A549 (cell line): ENCODE measurements at regions not wholly inside any gene's neighbourhood (a gene's known extent, or its start where the extent isn't known, plus 50 kb on each side); places are given as distances from the start of the nearest gene placed in this dataset.

Source experiments
- EP300 ChIP-seq, 2 experiments: fragments of >200 bp; sonication (Bioruptor Twin); formaldehyde crosslinking; IDR thresholded peaks; 2 replicates in 1 of 2; 3 replicates in 1 of 2; pipeline ENCODE4 v1.6.1; 2016 to 2017
- FOSL2 ChIP-seq, 2 experiments: fragments of 450-650 bp in 1 of 2; fragments of >200 bp in 1 of 2; sonication (Bioruptor Twin) in 1 of 2; formaldehyde crosslinking; IDR thresholded peaks; 2 replicates each; pipeline versions ENCODE4 v1.5.0 to v1.6.1; 2016 to 2020; ENCODE audit warnings: mild to moderate bottlenecking in 1 of 2, moderate library complexity in 1 of 2
- MYC ChIP-seq: IDR thresholded peaks from 2 replicates; pipeline ENCODE4 v1.6.1; 2012; ENCODE audit warnings: mild to moderate bottlenecking, inconsistent platforms, low read length, improper control_type of control experiment, borderline replicate concordance
- NFE2L2 ChIP-seq: fragments of 150-350 bp; conservative IDR thresholded peaks from 2 replicates; pipeline ENCODE4 v1.6.1; 2014; ENCODE audit warnings: low read length
- PHF8 ChIP-seq: fragments of 200-600 bp; sonication (generic); IDR thresholded peaks from 2 replicates; pipeline ENCODE4 v1.6.1; 2016; ENCODE audit warnings: low read depth, mild to moderate bottlenecking, antibody characterized with exemption, moderate library complexity, borderline replicate concordance
- POLR2A ChIP-seq: IDR thresholded peaks from 2 replicates; pipeline ENCODE4 v1.6.1; 2012; ENCODE audit warnings: mild to moderate bottlenecking, low read length
- TFCP2L1 ChIP-seq: fragments of 250-450 bp; sonication (Bioruptor Pico); IDR thresholded peaks from 2 replicates; pipeline ENCODE4 v1.5.0; 2021; ENCODE audit warnings: mild to moderate bottlenecking
- TF ChIP-seq, protein P1 (sequence below): fragments of >200 bp; sonication (Bioruptor Twin); formaldehyde crosslinking; IDR thresholded peaks from 3 replicates; pipeline ENCODE4 v1.5.1; 2016
- TF ChIP-seq, protein P2 (sequence below): fragments of 200-600 bp; sonication (generic); IDR thresholded peaks from 2 replicates; pipeline ENCODE4 v1.6.1; 2016; ENCODE audit warnings: antibody characterized with exemption, mild to moderate bottlenecking, moderate library complexity

DNA sequence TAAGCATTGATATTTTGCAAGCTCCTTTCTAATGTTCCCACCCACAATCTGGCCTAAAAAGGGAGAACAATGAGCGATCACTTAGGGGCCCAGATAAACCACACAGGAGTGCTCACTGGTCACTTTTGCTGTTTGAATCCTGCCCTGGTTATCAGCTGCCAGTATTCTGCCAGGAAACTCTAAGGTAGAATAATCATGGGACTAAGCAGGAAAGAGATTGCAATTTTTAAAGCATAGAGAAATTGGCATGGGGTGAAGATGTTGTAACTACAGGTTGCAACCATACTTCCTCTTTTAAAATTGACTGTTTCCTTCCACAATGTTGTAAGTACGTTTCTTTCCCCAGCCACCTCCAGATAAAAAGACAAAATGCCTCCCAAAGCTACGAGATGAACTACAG lies 251.2 kb upstream of the CDH11 start:
- TF ChIP-seq, protein P1, sequence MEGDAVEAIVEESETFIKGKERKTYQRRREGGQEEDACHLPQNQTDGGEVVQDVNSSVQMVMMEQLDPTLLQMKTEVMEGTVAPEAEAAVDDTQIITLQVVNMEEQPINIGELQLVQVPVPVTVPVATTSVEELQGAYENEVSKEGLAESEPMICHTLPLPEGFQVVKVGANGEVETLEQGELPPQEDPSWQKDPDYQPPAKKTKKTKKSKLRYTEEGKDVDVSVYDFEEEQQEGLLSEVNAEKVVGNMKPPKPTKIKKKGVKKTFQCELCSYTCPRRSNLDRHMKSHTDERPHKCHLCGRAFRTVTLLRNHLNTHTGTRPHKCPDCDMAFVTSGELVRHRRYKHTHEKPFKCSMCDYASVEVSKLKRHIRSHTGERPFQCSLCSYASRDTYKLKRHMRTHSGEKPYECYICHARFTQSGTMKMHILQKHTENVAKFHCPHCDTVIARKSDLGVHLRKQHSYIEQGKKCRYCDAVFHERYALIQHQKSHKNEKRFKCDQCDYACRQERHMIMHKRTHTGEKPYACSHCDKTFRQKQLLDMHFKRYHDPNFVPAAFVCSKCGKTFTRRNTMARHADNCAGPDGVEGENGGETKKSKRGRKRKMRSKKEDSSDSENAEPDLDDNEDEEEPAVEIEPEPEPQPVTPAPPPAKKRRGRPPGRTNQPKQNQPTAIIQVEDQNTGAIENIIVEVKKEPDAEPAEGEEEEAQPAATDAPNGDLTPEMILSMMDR: no peak
- no peak for TF ChIP-seq TFCP2L1
- TF ChIP-seq NFE2L2: no peak
- no peak for TF ChIP-seq EP300 (IDR thresholded peaks at IDR 0.05)
- no peak for TF ChIP-seq FOSL2 (IDR thresholded peaks at IDR 0.05)
- no peak for TF ChIP-seq FOSL2 (CRISPR knock-in tag; IDR thresholded peaks at IDR 0.05)
- TF ChIP-seq, protein P2, sequence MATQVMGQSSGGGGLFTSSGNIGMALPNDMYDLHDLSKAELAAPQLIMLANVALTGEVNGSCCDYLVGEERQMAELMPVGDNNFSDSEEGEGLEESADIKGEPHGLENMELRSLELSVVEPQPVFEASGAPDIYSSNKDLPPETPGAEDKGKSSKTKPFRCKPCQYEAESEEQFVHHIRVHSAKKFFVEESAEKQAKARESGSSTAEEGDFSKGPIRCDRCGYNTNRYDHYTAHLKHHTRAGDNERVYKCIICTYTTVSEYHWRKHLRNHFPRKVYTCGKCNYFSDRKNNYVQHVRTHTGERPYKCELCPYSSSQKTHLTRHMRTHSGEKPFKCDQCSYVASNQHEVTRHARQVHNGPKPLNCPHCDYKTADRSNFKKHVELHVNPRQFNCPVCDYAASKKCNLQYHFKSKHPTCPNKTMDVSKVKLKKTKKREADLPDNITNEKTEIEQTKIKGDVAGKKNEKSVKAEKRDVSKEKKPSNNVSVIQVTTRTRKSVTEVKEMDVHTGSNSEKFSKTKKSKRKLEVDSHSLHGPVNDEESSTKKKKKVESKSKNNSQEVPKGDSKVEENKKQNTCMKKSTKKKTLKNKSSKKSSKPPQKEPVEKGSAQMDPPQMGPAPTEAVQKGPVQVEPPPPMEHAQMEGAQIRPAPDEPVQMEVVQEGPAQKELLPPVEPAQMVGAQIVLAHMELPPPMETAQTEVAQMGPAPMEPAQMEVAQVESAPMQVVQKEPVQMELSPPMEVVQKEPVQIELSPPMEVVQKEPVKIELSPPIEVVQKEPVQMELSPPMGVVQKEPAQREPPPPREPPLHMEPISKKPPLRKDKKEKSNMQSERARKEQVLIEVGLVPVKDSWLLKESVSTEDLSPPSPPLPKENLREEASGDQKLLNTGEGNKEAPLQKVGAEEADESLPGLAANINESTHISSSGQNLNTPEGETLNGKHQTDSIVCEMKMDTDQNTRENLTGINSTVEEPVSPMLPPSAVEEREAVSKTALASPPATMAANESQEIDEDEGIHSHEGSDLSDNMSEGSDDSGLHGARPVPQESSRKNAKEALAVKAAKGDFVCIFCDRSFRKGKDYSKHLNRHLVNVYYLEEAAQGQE: no peak
- TF ChIP-seq MYC: no peak
- no peak for TF ChIP-seq PHF8
- no peak for TF ChIP-seq POLR2A
